GM18909 (cell line): ENCODE measurements at regions not wholly inside any gene's neighbourhood (a gene's known extent, or its start where the extent isn't known, plus 50 kb on each side); places are given as distances from the start of the nearest gene placed in this dataset.

Experiments
- ATAC-seq: cut with Tn5 transposase; IDR thresholded peaks from one replicate; pipeline ENCODE4 v1.9.1; 2021; ENCODE audit warnings: mild to moderate bottlenecking; ENCODE audit not compliant: unreplicated experiment, poor library complexity

- ATAC-seq = no peak
Measured at GRCh38 chr5:17428176-17428800, 69.7 kb upstream of the TAF11L2 start.

GRCh38 chr5:17429353-17429752 lies 68.7 kb upstream of the TAF11L2 start:
- ATAC-seq = no peak

GRCh38 chr5:17430241-17430640 lies 67.8 kb upstream of the TAF11L2 start:
- no peak for ATAC-seq

GRCh38 chr5:17431272-17432050 lies 66.6 kb upstream of the TAF11L2 start:
- no peak for ATAC-seq

GRCh38 chr5:17432569-17432968 lies 65.5 kb upstream of the TAF11L2 start:
- no peak for ATAC-seq

DNA sequence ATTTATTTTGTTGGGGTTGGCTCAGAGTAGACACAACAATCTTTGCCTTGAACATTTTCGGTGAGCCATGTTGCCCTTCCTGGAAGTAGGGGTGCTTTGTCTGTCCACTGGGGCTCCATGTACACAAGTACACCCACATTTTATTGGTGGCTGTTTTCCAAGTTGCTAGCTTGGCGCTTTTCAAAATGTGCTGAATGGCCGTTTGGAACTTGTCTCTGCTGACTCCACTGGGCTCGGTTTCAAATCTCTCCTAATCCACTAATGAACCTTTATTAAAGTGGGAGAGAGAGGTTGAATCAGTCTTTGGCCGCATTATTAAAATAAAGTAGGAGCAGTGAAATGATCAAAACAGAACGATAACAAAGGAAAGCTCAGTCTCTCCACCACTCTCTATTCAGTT lies 64.6 kb upstream of the TAF11L2 start:
- no peak for ATAC-seq

GRCh38 chr5:17434982-17435381 lies 63.0 kb upstream of the TAF11L2 start:
- ATAC-seq = peak; percentile 52

DNA sequence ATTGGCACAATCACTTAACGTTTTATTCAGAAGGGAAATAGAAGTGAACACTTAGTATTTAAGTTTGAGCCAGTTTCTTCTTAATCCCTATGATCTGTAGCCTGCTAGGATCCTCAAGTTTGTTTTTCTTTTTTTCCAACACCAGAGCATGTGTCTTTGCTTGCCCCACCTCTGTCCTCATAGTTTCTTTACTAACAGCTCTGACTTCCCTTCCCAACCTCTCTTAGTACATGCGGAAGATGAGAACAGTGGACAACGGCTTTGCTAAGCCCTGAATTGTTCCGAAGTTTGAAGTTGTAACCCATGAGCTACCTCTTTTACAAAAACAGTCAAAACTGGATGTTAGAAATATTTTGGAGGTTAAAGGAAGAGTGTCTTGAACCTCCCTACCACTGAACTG lies 61.7 kb upstream of the TAF11L2 start:
- peak; percentile 48 for ATAC-seq

- ATAC-seq = peak; percentile 83
Measured at GRCh38 chr5:17436761-17437221, 61.2 kb upstream of the TAF11L2 start.

DNA sequence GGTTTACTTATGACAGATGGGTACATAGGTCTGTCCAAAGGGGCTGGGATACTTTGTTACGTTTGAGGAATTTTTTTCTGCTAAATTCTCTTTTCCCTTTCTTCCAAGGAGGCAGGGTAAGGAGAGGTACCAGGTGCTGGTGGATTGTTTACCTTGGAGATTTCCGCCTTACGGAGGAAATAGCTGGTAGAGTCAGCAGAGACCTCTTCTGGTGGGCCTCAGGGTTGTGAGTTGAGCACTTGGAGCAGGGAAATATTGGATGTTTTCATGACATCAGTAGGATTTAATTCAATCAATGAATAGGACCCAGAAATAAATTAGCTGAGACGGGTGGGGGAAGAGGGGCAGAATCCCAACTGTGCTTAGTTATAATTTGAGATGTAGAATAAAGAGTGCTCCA lies 60.0 kb upstream of the TAF11L2 start:
- no peak for ATAC-seq

GRCh38 chr5:17439956-17440355 lies 58.1 kb upstream of the TAF11L2 start:
- ATAC-seq = no peak

GRCh38 chr5:17440766-17441165 lies 57.3 kb upstream of the TAF11L2 start:
- no peak for ATAC-seq

DNA sequence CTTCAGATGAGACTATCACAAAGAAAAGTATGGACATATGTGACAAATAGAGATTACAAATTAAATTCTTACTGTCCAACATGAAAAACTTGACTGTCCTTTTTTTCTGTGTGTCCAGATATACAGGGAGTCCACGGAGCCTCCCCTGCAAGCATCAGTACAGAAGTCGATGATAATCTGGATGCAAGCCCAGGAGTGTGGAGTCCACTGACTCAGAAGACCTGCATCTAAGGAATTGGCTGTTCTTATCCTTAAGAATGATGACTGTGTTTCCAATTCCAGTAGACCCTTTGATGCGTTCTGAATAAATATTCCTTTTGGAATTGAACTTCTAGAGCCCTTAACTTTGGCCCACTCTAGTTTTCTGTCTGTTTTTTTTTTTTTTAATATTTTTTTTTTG lies 56.7 kb upstream of the TAF11L2 start:
- ATAC-seq = no peak

DNA sequence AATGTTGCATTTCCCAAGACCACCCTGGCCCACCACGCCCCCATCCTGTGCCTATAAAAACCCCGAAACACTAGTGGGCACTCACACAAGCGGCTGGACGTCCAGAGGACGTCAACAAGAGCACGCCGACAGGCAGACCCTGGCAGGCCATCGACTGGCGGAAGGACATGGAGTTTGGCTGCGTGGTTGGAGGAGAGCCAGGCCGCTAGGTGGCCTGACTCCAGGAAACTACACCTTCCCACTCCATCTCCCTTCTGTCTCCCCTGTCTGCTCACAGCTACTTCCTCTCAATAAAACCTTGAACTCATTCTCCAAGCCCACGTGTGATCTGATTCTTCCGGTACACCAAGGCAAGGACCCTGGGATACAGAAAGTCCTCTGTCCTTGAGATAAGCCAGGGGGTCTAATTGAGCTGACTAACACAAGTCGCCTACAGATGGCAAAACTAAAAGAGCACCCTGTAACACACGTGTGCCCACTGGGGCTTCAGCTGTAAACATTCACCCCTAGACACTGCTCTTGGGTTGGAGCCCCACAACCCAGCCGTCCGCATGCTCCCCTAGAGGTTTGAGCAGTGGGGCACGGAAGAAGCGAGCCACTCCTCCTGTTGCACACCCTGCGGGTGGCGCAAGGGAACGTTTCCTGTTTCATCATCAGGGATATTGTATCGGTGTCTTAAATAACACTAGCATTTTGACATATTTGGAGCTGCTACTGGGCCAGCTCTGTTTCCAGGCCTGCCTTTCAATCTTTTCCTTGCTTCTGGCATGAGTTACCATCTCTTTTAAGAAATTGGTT lies 54.5 kb upstream of the TAF11L2 start:
- ATAC-seq = no peak

DNA sequence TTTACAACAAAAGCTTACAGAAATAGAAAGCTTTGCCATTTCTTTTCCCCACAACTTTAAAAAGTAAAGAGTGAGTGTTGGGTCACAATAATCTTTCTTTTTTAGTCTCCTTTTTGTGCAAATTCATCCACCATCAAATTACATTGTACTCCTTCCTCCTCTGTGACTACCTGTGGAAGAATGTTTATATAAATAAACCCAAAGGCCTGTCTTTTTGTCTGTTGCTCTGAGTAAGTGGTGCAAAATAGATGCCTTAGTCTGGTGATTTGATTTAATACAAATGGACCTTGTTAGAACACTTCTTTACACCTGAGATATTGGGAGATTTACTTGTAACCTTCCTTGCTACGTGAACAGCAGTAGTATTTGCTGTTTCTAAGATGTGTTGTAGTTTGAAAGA lies 53.5 kb upstream of the TAF11L2 start:
- no peak for ATAC-seq

DNA sequence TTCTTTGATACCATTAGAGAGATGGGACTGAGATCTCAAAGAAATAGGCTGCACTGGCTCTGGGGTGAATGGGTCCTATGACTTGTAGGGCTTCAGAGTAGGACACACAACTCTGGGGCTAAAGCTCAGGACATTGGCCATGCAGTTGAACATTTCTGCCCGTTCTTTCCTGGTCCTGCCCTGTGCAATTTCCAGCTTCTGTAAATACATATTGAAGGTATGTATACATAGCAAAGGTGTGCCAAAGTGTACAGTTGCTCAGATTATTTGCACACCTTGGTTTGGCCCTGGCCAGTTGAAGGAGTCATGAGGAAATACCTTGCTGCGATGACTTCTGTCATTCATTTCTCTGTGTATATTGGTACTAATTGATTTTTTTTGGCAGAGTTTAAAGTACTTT lies 52.8 kb upstream of the TAF11L2 start:
- ATAC-seq = no peak
